Uterus (tissue), 3 donors: ENCODE measurements at regions not wholly inside any gene's neighbourhood (a gene's known extent, or its start where the extent isn't known, plus 50 kb on each side); places are given as distances from the start of the nearest gene placed in this dataset.

ENCODE experiments used
- DNase-seq, 2 donors: peaks; one replicate each; pipeline ENCODE4 v3.0.0-alpha.2; 2019 to 2020
- H3K27ac ChIP-seq, 2 donors: fragments of 200-600 bp; sonication (generic); 1 replicate in 1 of 2; 2 replicates in 1 of 2; pipeline ENCODE4 v1.5.1; 2016 to 2018
- H3K27me3 ChIP-seq, 2 donors: fragments of 200-600 bp; sonication (generic); one replicate each; pipeline ENCODE4 v1.5.1; 2018 to 2019; ENCODE audit warnings: control low read depth in 1 of 2
- H3K36me3 ChIP-seq, 2 donors: fragments of 200-600 bp; sonication (generic); one replicate each; pipeline ENCODE4 v1.5.1; 2019; ENCODE audit warnings: control low read depth in 1 of 2
- H3K4me1 ChIP-seq, 2 donors: fragments of 200-600 bp; sonication (generic); one replicate each; pipeline ENCODE4 v1.5.1; 2018 to 2019; ENCODE audit warnings: control low read depth in 1 of 2
- H3K4me3 ChIP-seq, 2 donors: fragments of 200-600 bp; sonication (generic); 1 replicate in 1 of 2; 2 replicates in 1 of 2; pipeline ENCODE4 v1.5.1; 2018 to 2019; ENCODE audit warnings: mild to moderate bottlenecking in 1 of 2
- H3K9me3 ChIP-seq, 2 donors: fragments of 200-600 bp; sonication (generic); one replicate each; pipeline ENCODE4 v1.5.1; 2019; ENCODE audit warnings: control low read depth in 1 of 2
- POLR2A ChIP-seq, 2 donors: fragments of 450-650 bp; IDR thresholded peaks; one replicate each; pipeline ENCODE4 v1.6.1; 2016; ENCODE audit warnings: antibody characterized with exemption in 2 of 2, mild to moderate bottlenecking in 1 of 2, moderate library complexity in 1 of 2
- intact Hi-C: fragments of 100-400 bp; cut with DNase I; formaldehyde crosslinking; loops from one replicate; pipeline ENCODE4 v1.15.1; 2023; ENCODE audit warnings: low total_unique reads
- TF ChIP-seq, protein P1 (sequence below), 4 experiments: fragments of 200-600 bp in 2 of 4; fragments of 450-650 bp in 2 of 4; sonication (generic) in 2 of 4; IDR thresholded peaks; one replicate each; pipeline ENCODE4 v1.5.1; 2016 to 2019; ENCODE audit warnings: antibody characterized with exemption in 4 of 4, mild to moderate bottlenecking in 2 of 4, moderate library complexity in 1 of 4
- donor health status: DM: yes; HTN: yes; CAD: no.

DNA sequence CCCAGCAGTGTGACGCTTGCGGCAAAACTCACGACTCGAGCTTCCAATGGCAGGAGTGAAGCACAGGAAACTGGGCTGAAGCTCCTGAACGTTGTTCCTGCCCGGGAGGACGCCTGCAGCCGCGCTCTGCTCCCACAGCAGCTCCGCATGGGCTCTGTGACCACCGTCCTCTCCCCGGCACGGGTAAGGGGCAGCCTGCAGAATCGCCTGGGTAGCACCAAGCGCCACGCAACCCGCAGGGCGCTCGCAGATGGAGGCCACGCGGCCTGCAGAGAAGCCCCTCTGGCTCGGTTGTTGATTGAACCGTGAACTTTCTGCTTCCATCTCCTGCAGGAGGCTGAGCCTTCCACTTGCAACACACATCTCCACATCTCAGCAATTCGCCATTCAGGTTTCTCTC, 63.3 kb upstream of the ZNF236 start:
- Histone ChIP-seq H3K4me1 (peaks cover 0 to 5% of the 10 kb centered on the region in 2 donors), H3K9me3 (no peaks in the 10 kb centered on the region), H3K27me3 (no peaks in the 10 kb centered on the region), H3K27ac (no peak overlapping the region), H3K4me3 (no peak overlapping the region), H3K36me3 (no peaks in the 10 kb centered on the region)
- intact Hi-C loops = no loop called here
- TF ChIP-seq, protein P1, sequence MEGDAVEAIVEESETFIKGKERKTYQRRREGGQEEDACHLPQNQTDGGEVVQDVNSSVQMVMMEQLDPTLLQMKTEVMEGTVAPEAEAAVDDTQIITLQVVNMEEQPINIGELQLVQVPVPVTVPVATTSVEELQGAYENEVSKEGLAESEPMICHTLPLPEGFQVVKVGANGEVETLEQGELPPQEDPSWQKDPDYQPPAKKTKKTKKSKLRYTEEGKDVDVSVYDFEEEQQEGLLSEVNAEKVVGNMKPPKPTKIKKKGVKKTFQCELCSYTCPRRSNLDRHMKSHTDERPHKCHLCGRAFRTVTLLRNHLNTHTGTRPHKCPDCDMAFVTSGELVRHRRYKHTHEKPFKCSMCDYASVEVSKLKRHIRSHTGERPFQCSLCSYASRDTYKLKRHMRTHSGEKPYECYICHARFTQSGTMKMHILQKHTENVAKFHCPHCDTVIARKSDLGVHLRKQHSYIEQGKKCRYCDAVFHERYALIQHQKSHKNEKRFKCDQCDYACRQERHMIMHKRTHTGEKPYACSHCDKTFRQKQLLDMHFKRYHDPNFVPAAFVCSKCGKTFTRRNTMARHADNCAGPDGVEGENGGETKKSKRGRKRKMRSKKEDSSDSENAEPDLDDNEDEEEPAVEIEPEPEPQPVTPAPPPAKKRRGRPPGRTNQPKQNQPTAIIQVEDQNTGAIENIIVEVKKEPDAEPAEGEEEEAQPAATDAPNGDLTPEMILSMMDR (IDR thresholded peaks at IDR 0.05) = no peak
- TF ChIP-seq POLR2A (IDR thresholded peaks at IDR 0.05) = no peak
- no peak for DNase-seq

DNA sequence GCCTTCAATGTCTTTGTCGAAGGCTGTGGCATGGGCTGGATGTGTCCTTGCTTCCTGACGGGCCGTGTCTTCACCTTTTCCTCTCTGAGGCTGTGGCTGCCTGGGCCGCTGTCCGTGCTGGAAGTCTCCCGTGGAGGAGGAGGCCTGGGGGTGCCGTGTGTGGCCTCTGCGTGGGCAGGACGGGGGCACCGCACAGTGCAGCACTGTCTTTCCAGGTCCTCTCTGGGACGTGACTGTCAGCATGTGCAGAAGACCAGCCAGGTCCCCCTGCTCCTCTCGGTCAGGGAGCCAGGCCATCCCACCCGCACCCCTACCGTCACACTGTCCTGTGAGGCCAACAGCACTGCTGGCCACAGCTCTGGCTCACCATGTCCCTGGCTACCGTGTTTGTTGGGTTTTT, 64.4 kb upstream of the ZNF236 start:
- DNase-seq = no peak
- no peaks in the 10 kb centered on the region for H3K9me3 ChIP-seq
- intact Hi-C loops = no loop called here
- no peak for TF ChIP-seq POLR2A (IDR thresholded peaks at IDR 0.05)
- TF ChIP-seq, protein P1 (IDR thresholded peaks at IDR 0.05) = no peak
- peaks cover 0 to 5% of the 10 kb centered on the region in 2 donors for H3K4me1 ChIP-seq
- peak overlapping the region; percentile 66 to 87 for H3K27ac ChIP-seq
- H3K36me3 ChIP-seq = no peaks in the 10 kb centered on the region
- no peak overlapping the region for H3K4me3 ChIP-seq
- no peaks in the 10 kb centered on the region for H3K27me3 ChIP-seq

DNA sequence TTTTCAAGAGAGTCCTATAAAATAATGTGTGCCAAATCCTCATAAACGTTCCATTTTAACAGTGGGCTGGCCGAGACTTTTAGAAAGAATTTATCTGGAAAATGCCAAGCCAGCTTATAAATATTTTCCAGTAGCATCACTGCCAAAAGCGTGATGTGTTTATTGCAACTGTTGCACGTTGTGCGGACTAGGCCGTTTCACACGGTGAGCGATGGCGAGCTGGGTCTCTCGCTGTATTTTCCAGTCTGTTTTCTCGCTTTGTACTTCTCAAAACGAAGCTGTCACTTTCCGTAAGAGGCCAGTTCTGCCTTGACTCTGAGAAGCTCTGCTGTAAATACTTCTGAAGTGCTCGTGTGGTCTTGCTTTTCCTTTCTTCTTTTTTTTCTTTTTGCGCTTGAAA, 65.0 kb upstream of the ZNF236 start:
- Histone ChIP-seq H3K27ac (peak overlapping the region; percentile 66 to 87), H3K27me3 (no peaks in the 10 kb centered on the region), H3K4me3 (no peak overlapping the region), H3K36me3 (no peaks in the 10 kb centered on the region), H3K9me3 (no peaks in the 10 kb centered on the region), H3K4me1 (peaks cover 0 to 5% of the 10 kb centered on the region in 2 donors)
- intact Hi-C loops = no loop called here
- peak; percentile 42 to 51 for DNase-seq
- TF ChIP-seq, protein P1 (IDR thresholded peaks at IDR 0.05) = no peak
- TF ChIP-seq POLR2A (IDR thresholded peaks at IDR 0.05) = no peak

DNA sequence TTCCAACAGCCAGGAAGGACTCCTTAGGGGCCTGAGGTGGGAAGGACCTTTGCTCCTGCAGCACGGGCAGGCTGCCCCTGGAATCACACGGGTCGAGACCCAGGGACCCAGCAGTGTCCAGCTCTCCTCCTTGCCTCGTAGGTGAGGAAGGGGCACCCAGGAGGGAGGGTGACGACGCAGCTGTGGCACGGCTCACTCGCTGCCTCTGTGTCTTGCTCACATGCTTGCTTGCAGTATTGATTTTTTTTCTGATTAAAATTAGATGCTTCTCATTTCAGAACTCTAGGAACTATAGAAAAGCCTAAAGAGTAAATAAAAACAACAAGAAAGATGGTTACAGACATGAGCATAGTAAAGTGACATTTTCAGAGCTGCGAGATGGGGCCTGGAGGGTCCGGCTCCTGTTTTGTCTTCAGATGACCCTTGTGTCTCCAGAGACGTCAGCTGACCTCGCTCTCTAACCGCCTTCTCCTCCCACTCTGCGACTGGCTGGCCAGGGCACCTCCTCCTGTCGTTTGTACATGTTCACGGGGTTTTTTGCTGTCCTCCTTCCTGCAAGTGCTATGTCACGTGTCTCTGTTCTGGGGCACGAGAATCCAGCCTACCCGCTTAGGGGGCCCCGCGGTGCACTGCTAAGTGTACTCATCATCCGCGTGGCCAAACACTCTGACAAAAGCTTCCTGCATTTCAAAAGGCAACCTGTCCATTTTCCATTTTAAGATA, 65.7 kb upstream of the ZNF236 start:
- Histone ChIP-seq H3K4me1 (peaks cover 0 to 5% of the 10 kb centered on the region in 2 donors), H3K27ac (peak overlapping the region; percentile 66 to 87), H3K36me3 (no peaks in the 10 kb centered on the region), H3K4me3 (no peak overlapping the region), H3K9me3 (no peaks in the 10 kb centered on the region), H3K27me3 (no peaks in the 10 kb centered on the region)
- intact Hi-C loops = no loop called here
- peak; percentile 61 to 65 for DNase-seq
- no peak for TF ChIP-seq POLR2A (IDR thresholded peaks at IDR 0.05)
- TF ChIP-seq, protein P1 (IDR thresholded peaks at IDR 0.05) = no peak

DNA sequence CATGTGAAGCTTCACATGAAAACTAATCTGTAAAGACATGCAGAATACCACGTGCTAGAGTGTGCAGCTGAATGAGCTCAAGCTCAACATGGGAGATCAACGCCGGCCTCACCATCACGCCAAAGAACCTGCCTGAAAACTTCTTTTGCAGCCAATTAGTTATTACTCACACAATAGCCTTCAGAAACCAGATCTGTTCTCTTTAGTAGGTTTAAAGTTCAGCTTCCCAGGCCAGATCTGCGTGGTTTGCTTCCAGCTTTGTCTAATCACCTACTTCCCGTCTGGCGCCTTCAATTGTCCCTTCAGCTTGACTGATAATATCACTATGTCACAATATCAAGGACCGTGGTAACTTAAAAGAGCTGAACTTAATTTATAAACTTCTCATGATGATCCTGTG, 68.0 kb upstream of the ZNF236 start:
- TF ChIP-seq POLR2A (IDR thresholded peaks at IDR 0.05) = no peak
- TF ChIP-seq, protein P1 (IDR thresholded peaks at IDR 0.05) = no peak
- H3K9me3 ChIP-seq = peaks cover 0 to 4% of the 10 kb centered on the region in 2 donors
- H3K4me3 ChIP-seq = no peak overlapping the region
- no peak for DNase-seq
- no peaks in the 10 kb centered on the region for H3K36me3 ChIP-seq
- no peaks in the 10 kb centered on the region for H3K27me3 ChIP-seq
- no peak overlapping the region for H3K27ac ChIP-seq
- H3K4me1 ChIP-seq = peaks cover 0 to 5% of the 10 kb centered on the region in 2 donors
- intact Hi-C loops = no loop called here
